ENCODE measurements at regions not wholly inside any gene's neighbourhood (a gene's known extent, or its start where the extent isn't known, plus 50 kb on each side); places are given as distances from the start of the nearest gene placed in this dataset.

GRCh38 chr3:94873751-94874150 is 810.9 kb downstream of the NSUN3 start (continued):
- TF ChIP-seq ZNF532 (CRISPR knock-in tag; IDR thresholded peaks at IDR 0.05; ENCODE audit: borderline replicate concordance), result no peak
- no peak for TF ChIP-seq KAT7 (CRISPR knock-in tag; IDR thresholded peaks at IDR 0.05; ENCODE audit: borderline replicate concordance)
- TF ChIP-seq ZMAT4 (CRISPR knock-in tag; IDR thresholded peaks at IDR 0.05), result no peak
- TF ChIP-seq ZNF121 (CRISPR knock-in tag; IDR thresholded peaks at IDR 0.05), result no peak
- TF ChIP-seq ATF2 (CRISPR knock-in tag; IDR thresholded peaks at IDR 0.05; ENCODE audit: borderline replicate concordance, low read depth), result no peak
- no peak for TF ChIP-seq ZSCAN18 (CRISPR knock-in tag; IDR thresholded peaks at IDR 0.05)
- TF ChIP-seq ZNF416 (CRISPR knock-in tag; IDR thresholded peaks at IDR 0.05), result no peak
- TF ChIP-seq CREB1 (CRISPR knock-in tag; IDR thresholded peaks at IDR 0.05), result no peak
- no peak for TF ChIP-seq GRHL2 (CRISPR knock-in tag; IDR thresholded peaks at IDR 0.05; ENCODE audit: insufficient replicate concordance, severe bottlenecking)

- H3K27me3 Mint-ChIP-seq (ENCODE audit: low read depth), result no peaks in the 10 kb centered on the region
- POLR2A ChIA-PET, result no interaction called here
- ATAC-seq (no peak), DNase-seq (ENCODE audit: low spot score) (no peak)
- no peak overlapping the region for H3K4me3 Mint-ChIP-seq
- H3K4me1 Mint-ChIP-seq, result no peaks in the 10 kb centered on the region
- peaks cover 15% of the 10 kb centered on the region for H3K36me3 Mint-ChIP-seq
- CTCF ChIA-PET, result no interaction called here
- peaks cover 30% of the 10 kb centered on the region for H3K9me3 Mint-ChIP-seq
- no peak overlapping the region for H3K27ac Mint-ChIP-seq
- TF ChIP-seq ZNF232 (CRISPR knock-in tag; IDR thresholded peaks at IDR 0.05), result no peak
- no peak for TF ChIP-seq IRF2 (CRISPR knock-in tag; IDR thresholded peaks at IDR 0.05; ENCODE audit: borderline replicate concordance, low read depth)
- TF ChIP-seq STAT6 (CRISPR knock-in tag; conservative IDR thresholded peaks at IDR 0.05; ENCODE audit: low read depth), result no peak
- no peak for TF ChIP-seq NFE2L1 (CRISPR knock-in tag; IDR thresholded peaks at IDR 0.05)
- TF ChIP-seq ERG (CRISPR knock-in tag; IDR thresholded peaks at IDR 0.05), result no peak
- TF ChIP-seq JAZF1 (CRISPR knock-in tag; IDR thresholded peaks at IDR 0.05), result no peak
- TF ChIP-seq KAT7 (CRISPR knock-in tag; IDR thresholded peaks at IDR 0.05; ENCODE audit: borderline replicate concordance), result no peak
- TF ChIP-seq TCF7 (CRISPR knock-in tag; IDR thresholded peaks at IDR 0.05; ENCODE audit: low read depth), result no peak
- TF ChIP-seq GABPB1 (CRISPR knock-in tag; IDR thresholded peaks at IDR 0.05), result no peak
- no peak for TF ChIP-seq JUN (CRISPR knock-in tag; IDR thresholded peaks at IDR 0.05)
- TF ChIP-seq NFATC4 (CRISPR knock-in tag; IDR thresholded peaks at IDR 0.05), result no peak
- TF ChIP-seq AR (CRISPR knock-in tag; IDR thresholded peaks at IDR 0.05), result no peak
- TF ChIP-seq SOX15 (CRISPR knock-in tag; IDR thresholded peaks at IDR 0.05), result no peak
- TF ChIP-seq ZMAT4 (CRISPR knock-in tag; IDR thresholded peaks at IDR 0.05), result no peak
Observed at GRCh38 chr3:94875149-94875548, 812.3 kb downstream of the NSUN3 start.

Measured in WTC11 (cell line).